Stimulated activated CD8-positive, alpha-beta memory T cell treated with anti-CD3 and anti-CD28 coated beads, Interleukin-15, amount 100 ng/mL, for 1 hour (primary cell): ENCODE measurements at regions not wholly inside any gene's neighbourhood (a gene's known extent, or its start where the extent isn't known, plus 50 kb on each side); places are given as distances from the start of the nearest gene placed in this dataset.

Experiments
- DNase-seq: peaks from one replicate; pipeline ENCODE4 v3.0.0-alpha.2; 2020; ENCODE audit warnings: low read depth

GRCh38 chr20:50393990-50394561 is 116.1 kb upstream of the PTPN1 start:
- no peak for DNase-seq

DNA sequence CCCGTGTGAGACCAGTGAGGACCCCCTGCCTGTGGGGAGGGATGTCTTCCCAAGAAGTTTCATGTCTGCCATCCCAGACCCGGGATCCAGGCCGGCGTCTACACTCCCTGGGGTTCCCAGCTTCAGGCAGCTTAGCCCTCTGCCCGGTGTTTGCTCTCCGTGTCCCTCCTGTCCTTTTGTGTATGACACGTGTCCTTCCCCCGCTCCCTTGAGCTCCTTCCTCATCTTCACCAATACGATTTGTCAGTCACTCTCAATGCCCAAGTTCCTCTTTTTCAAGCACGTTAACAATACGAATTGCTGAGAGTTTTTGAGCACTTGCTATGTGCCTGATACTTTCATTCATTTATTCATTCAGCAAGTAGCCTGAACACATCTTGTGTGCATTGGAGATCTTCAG is 115.6 kb upstream of the PTPN1 start:
- no peak for DNase-seq

- DNase-seq, result no peak
These were observed 114.9 kb upstream of the PTPN1 start for GRCh38 chr20:50395251-50395729.

- no peak for DNase-seq
These were observed 114.2 kb upstream of the PTPN1 start for GRCh38 chr20:50395914-50396488.

- DNase-seq, result no peak
These were observed 113.6 kb upstream of the PTPN1 start for GRCh38 chr20:50396623-50397022.

- no peak for DNase-seq
These were observed 113.1 kb upstream of the PTPN1 start for GRCh38 chr20:50397058-50397457.

GRCh38 chr20:50398064-50398463 is 112.1 kb upstream of the PTPN1 start:
- no peak for DNase-seq

DNA sequence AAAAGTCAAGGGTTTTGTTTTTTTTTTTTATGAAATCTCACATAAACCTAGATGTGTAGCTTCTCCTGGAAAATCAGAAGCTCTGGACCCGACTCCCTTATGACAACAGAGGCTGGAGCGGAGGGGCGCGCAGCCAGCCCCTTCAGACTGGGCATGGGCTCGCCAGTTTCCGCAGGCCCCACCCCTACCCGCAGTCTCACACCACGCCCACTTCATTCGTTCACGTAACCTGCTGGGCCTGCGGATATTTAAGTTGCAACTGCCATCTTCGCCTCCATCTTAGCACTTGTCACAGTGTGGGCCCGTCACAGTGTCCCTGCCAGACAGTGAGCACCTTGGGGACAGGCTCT is 111.7 kb upstream of the PTPN1 start:
- DNase-seq, result no peak

DNA sequence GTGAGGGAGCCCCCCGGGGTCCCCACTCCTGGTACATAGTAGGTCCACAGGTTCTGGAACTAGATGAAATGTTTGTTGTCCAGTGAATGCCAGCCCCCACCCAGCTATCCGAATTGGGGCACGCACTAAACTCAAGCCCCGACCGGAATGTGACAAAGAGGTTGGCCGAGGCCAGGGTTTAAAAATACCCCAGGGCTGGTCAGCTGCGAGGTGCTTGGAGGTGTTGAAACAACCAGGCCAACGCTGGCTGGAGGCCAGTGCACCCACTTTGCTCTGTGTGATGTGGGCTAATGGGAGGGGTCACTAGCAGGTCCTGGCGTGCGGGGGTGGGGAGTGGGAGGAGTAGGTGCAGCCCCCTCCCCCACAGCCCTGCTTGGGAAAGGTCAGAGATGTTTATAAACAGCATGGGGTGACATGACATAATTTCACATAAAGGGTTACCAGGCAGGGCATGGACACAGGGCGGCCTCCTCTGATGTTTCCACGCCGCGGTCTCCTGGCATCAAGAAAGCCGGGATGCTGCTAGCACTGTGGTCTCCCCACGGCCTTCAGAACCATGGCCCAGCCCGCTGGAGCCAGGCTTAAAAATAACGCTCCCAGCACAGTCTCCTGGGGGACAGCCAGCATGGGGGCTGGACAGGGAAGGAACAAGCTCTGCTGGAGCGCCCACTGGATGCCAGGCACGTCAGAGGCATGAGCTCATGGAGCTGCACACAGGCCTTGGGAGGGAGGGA is 111.2 kb upstream of the PTPN1 start:
- DNase-seq, result no peak

GRCh38 chr20:50399555-50399916 is 110.6 kb upstream of the PTPN1 start:
- DNase-seq, result no peak

- no peak for DNase-seq
These were observed 110.1 kb upstream of the PTPN1 start for GRCh38 chr20:50399917-50400704.

GRCh38 chr20:50400705-50401586 is 109.2 kb upstream of the PTPN1 start:
- DNase-seq, result no peak

DNA sequence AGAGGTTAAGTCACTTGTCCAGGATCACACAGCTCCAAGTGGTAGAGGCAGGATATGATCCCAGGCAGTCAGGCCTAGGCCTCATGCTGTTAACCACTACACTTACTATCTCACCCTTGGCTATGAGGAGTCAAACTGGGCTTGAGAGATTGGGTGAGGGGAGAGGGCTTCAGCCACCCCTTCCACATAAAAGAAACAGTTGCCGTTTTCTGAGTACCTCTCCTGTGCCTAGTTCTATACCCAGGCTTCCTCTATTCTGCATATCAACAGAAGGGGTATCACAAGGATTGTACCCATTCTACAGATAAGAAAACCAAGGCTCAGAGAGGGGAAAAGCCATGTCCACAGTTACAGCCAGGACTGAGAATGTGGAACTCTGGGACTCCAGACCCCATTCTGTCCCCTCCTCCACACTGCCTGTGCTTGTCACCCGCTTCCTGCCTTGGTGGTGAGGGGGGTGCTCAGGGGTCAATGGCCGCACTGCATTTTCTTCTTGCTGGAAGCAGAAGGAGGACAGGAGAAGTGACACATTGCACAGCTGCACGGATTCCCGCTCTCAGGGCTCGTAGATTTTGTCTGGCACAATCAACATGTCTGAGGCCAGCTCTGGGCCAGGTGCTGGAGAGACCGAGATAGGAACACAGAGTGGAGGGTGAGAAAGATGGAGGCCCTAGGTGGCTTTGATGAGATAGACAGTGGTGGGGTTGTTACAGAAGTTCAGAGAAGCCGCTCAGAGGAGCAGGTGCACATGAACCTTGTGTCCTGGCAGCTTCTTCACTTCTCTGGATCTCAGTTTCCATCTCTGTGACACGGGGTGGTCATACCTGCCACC is 108.4 kb upstream of the PTPN1 start:
- DNase-seq, result no peak

- no peak for DNase-seq
These were observed 106.4 kb upstream of the PTPN1 start for GRCh38 chr20:50403565-50404418.

DNA sequence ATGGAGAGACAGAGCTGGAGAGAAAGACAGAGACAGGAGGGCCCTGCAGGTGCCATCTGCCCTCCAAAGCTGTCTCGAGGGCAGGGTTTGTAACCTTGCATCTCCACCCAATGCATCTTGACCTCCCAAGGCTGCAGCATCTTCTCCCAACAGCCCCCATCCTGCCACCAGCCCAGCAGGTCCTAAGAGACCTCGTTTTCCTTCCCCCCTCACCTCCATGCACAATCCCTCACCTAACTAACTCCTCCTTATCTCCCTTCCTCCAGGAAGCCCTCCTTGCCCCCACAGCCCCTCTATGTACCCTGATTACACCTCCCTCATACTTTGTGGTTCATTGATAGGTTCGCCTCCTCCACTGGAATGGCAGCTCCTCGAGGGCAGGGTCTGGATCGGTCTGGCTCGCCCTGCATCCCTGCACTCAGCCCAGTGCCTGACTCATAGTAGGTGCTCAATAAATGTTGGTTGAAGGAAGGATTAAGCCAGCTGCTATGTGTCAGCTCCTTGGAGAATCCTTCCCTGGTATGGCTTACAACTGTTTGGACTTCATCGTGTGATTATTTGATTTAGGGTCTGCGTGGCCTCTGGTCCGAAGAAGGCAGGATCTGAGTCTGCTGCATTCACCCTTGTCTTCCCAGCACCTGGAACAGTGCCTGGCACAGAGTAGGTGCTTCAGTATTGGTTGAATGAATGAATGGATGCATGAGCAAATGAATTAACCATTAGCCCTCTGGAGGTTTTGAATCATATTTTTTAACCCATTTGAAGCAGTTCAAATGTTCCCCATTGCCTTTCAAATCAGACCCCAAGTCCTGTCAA is 105.6 kb upstream of the PTPN1 start:
- DNase-seq, result no peak

- DNase-seq, result no peak
These were observed 104.8 kb upstream of the PTPN1 start for GRCh38 chr20:50405235-50405914.

DNA sequence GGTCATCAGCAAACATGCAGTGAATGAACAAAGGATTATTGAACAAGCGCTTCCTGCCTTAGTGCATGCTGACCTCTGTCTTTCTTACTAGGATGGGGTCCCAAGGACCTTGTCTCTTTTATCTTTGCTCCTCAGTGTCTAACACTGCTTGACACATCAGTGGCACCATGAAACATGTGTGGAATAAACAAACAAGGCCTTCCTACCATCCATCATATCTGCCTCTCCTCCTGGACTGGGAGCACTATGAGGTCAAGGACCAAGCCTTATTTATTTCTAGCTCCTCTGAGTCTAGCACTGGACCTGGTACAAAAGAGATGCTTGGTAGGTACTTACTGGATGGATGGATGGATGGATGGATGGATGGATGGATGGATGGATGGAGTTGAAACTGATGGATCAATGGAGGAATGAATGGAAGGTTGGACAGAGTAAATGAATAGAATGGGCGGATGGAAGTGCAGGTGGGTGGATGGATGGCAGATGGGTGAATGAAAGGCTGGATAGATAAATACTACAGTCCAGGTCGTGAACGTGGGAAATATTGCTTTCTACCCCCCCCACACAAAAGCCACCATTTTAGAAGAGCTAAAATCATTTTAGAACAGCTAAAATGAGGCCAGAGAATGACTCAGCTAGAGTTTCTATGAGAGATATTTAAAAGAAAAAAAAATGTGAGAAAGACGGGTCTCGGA is 104.1 kb upstream of the PTPN1 start:
- no peak for DNase-seq

- no peak for DNase-seq
These were observed 103.5 kb upstream of the PTPN1 start for GRCh38 chr20:50406610-50407136.
